GM12878 (cell line): ENCODE measurements at regions not wholly inside any gene's neighbourhood (a gene's known extent, or its start where the extent isn't known, plus 50 kb on each side); places are given as distances from the start of the nearest gene placed in this dataset.
A peak's percentile ranks its signal among the peaks of the same experiment; 100 is the strongest.

ENCODE experiments used
- ATAC-seq: fragments of 200-7000 bp; cut with Tn5 transposase; 3 replicates; pipeline ENCODE4 v1.9.1; 2020; ENCODE audit warnings: mild to moderate bottlenecking, moderate library complexity
- BruUV-seq: library from RNA; stranded (reverse); fragments of 400-500 nt; replicated peaks from 2 replicates; lab custom pipeline; 2021; lab: Mats Ljungman, UMichigan
- CTCF ChIA-PET: fragments of 300-600 bp; sonication (Branson Sonifier 250); formaldehyde crosslinking; extraction: SDS; loops from one replicate; lab custom pipeline; 2021; ENCODE audit warnings: inconsistent platforms; lab: Yijun Ruan, JAX
- POLR2A ChIA-PET: fragments of 350-600 bp; formaldehyde crosslinking; extraction: SDS; loops from one replicate; lab custom pipeline; 2021; ENCODE audit warnings: inconsistent platforms; lab: Charles Lee
- RAD21 ChIA-PET: fragments of 300-600 bp; sonication (Branson Sonifier 250); formaldehyde crosslinking; loops from one replicate; lab custom pipeline; 2023; ENCODE audit warnings: antibody characterized with exemption; ENCODE audit not compliant: unreplicated experiment; lab: Charles Lee
- SMC1A ChIA-PET: fragments of 300-600 bp; sonication (Branson Sonifier 250); formaldehyde crosslinking; loops from one replicate; lab custom pipeline; 2023; ENCODE audit not compliant: unreplicated experiment, uncharacterized antibody; lab: Charles Lee
- DNase-seq: peaks from one replicate; pipeline ENCODE4 v3.0.0-alpha.2; 2011; ENCODE audit warnings: low read depth, low spot score
- FAIRE-seq: peaks from 3 replicates; lab custom pipeline; 2011; peaks lifted over from hg19 to GRCh38; lab: Jason Lieb, UNC
- H2AFZ ChIP-seq: 2 replicates; pipeline ENCODE4 v1.6.0; 2011; ENCODE audit warnings: low read depth, low read length, control low read depth; ENCODE audit not compliant: control insufficient read depth
- H3K27ac ChIP-seq: 2 replicates; pipeline ENCODE4 v1.5.1; 2011; ENCODE audit warnings: control low read depth; ENCODE audit not compliant: control insufficient read depth, insufficient read depth
- H3K27me3 ChIP-seq, 2 experiments: replicated peaks in 1 of 2; 2 replicates each; pipeline versions ENCODE4 v1.6.0 to v1.6.1; 2011; ENCODE audit warnings: low read length in 1 of 2; ENCODE audit not compliant: control insufficient read depth in 2 of 2, insufficient read depth in 2 of 2
- H3K36me3 ChIP-seq, 2 experiments: 2 replicates each; pipeline ENCODE4 v1.5.1; 2011; ENCODE audit warnings: low read length in 1 of 2; ENCODE audit not compliant: control insufficient read depth in 2 of 2, insufficient read depth in 2 of 2
- H3K4me1 ChIP-seq: 2 replicates; pipeline ENCODE4 v1.6.1; 2011; ENCODE audit warnings: mild to moderate bottlenecking, low read length, moderate library complexity, mixed read lengths; ENCODE audit not compliant: control insufficient read depth, insufficient read depth
- H3K4me2 ChIP-seq: 2 replicates; pipeline ENCODE4 v1.6.0; 2011; ENCODE audit warnings: control low read depth; ENCODE audit not compliant: control insufficient read depth, insufficient read depth
- H3K4me3 ChIP-seq: fragments of 200-600 bp; sonication (generic); 2 replicates; pipeline ENCODE4 v1.5.1; 2016
- H3K79me2 ChIP-seq: 2 replicates; pipeline ENCODE4 v1.6.0; 2011; ENCODE audit warnings: low read length; ENCODE audit not compliant: control insufficient read depth, insufficient read depth
- H3K9ac ChIP-seq: 2 replicates; pipeline ENCODE4 v1.8.0; 2011; ENCODE audit warnings: low read length, control low read depth, mixed read lengths; ENCODE audit not compliant: control insufficient read depth, insufficient read depth
- H3K9me3 ChIP-seq: replicated peaks from 3 replicates; pipeline ENCODE4 v1.5.1; 2011; ENCODE audit warnings: mild to moderate bottlenecking, low read length; ENCODE audit not compliant: control insufficient read depth, insufficient read depth
- H4K20me1 ChIP-seq: 2 replicates; pipeline ENCODE4 v1.6.0; 2011; ENCODE audit not compliant: control insufficient read depth, insufficient read depth
- ATF3 ChIP-seq: IDR thresholded peaks from 2 replicates; pipeline ENCODE4 v1.6.1; 2011; ENCODE audit warnings: low read depth, mild to moderate bottlenecking, low read length, moderate library complexity, borderline replicate concordance; ENCODE audit errors: extremely low read depth
- HSF1 ChIP-seq: fragments of 150-350 bp; IDR thresholded peaks from 2 replicates; pipeline ENCODE4 v1.6.1; 2014; ENCODE audit warnings: mild to moderate bottlenecking, low read depth, low read length
- NR2C1 ChIP-seq: fragments of 450-650 bp; IDR thresholded peaks from 2 replicates; pipeline ENCODE4 v1.6.1; 2017; ENCODE audit warnings: antibody characterized with exemption, mild to moderate bottlenecking, moderate library complexity
- RAD21 ChIP-seq: IDR thresholded peaks from 2 replicates; pipeline ENCODE4 v1.6.1; 2011; ENCODE audit warnings: mild to moderate bottlenecking, low read depth, low read length, moderate library complexity; ENCODE audit not compliant: insufficient read depth
- RELB ChIP-seq: fragments of 450-650 bp; IDR thresholded peaks from 2 replicates; pipeline ENCODE4 v1.6.1; 2017; ENCODE audit warnings: low read depth, mild to moderate bottlenecking, moderate library complexity
- SPI1 ChIP-seq: IDR thresholded peaks from 2 replicates; pipeline ENCODE4 v1.6.1; 2011; ENCODE audit warnings: low read depth, mild to moderate bottlenecking, low read length, moderate library complexity, borderline replicate concordance; ENCODE audit not compliant: insufficient read depth
- SUZ12 ChIP-seq: fragments of 200-600 bp; sonication (generic); IDR thresholded peaks from one replicate; pipeline ENCODE4 v1.6.1; 2018; ENCODE audit warnings: antibody characterized with exemption, mild to moderate bottlenecking; ENCODE audit not compliant: unreplicated experiment
- TAF1 ChIP-seq: IDR thresholded peaks from 2 replicates; pipeline ENCODE4 v1.6.1; 2011; ENCODE audit warnings: mild to moderate bottlenecking, low read depth, low read length, borderline replicate concordance
- TARDBP ChIP-seq: IDR thresholded peaks from 2 replicates; pipeline ENCODE4 v1.6.1; 2016; ENCODE audit warnings: borderline replicate concordance
- TCF7 ChIP-seq: IDR thresholded peaks from 2 replicates; pipeline ENCODE4 v1.6.1; 2014; ENCODE audit warnings: antibody characterized with exemption, borderline replicate concordance
- USF2 ChIP-seq: IDR thresholded peaks from 2 replicates; pipeline ENCODE4 v1.6.1; 2011; ENCODE audit warnings: low read depth, low read length, improper control_type of control experiment, borderline replicate concordance
- ZZZ3 ChIP-seq: IDR thresholded peaks from 2 replicates; pipeline ENCODE4 v1.6.1; 2011; ENCODE audit warnings: low read depth; ENCODE audit not compliant: control insufficient read depth, insufficient read length
- WGBS: methylation state at CpG from one replicate; pipeline ENCODE4 v1.1.6; 2016; ENCODE audit warnings: low lambda C conversion rate; ENCODE audit not compliant: insufficient replicate concordance, insufficient coverage; ENCODE audit errors: missing lambda C conversion rate; 5-methylcytosine and 5-hydroxymethylcytosine counted together
- in situ Hi-C: fragments of 300-500 bp; cut with MboI; formaldehyde crosslinking; loops from 9 replicates; pipeline ENCODE4 v1.14.3; 2018; ENCODE audit warnings: mixed read lengths
- intact Hi-C: fragments of 100-400 bp; cut with micrococcal nuclease; formaldehyde crosslinking; loops from one replicate; pipeline ENCODE4 v1.14.2; 2022; ENCODE audit not compliant: unreplicated experiment

- POLR2A ChIA-PET, result no interaction called here
- CTCF ChIA-PET, result interaction anchor here (2.2 kb wide), 1 partner anchor 11 kb away, joined by 9 read pairs; no protein-coding TSS in a partner anchor
- RAD21 ChIA-PET, result no interaction called here
- SMC1A ChIA-PET, result interaction anchor here (1.4 kb wide), 1 partner anchor 10 kb away, joined by 8 read pairs; no protein-coding TSS in a partner anchor
- in situ Hi-C loops, result no loop called here
- Histone ChIP-seq H4K20me1 (no peaks in the 10 kb centered on the region), H3K36me3 (no peaks in the 10 kb centered on the region), H3K27me3 (no peaks in the 10 kb centered on the region), H3K4me2 (no peak overlapping the region), H3K4me1 (no peaks in the 10 kb centered on the region), H3K27ac (no peak overlapping the region), H3K9me3 (no peaks in the 10 kb centered on the region), H2AFZ (no peak overlapping the region), H3K79me2 (no peaks in the 10 kb centered on the region), H3K4me3 (no peak overlapping the region), H3K9ac (no peak overlapping the region)
- FAIRE-seq (no peak), ATAC-seq (peak; percentile 30; the same call in 2 of the 3 replicates), DNase-seq (no peak)
- WGBS, result 47% methylated on average over 2 of the region's 2 CpGs
- intact Hi-C loops, result no loop called here
- BruUV-seq, result no TSS peak
- TF ChIP-seq SPI1 (peak; percentile 50; the same call in 1 of the 2 replicates), TARDBP (no peak)
Measured at GRCh38 chr1:224061436-224061835, 52.5 kb upstream of the FBXO28 start.

- no peaks in the 10 kb centered on the region for H3K9me3 ChIP-seq
- intact Hi-C loops, result no loop called here
- no peak overlapping the region for H3K4me2 ChIP-seq
- 40% methylated on average over 6 of the region's 6 CpGs for WGBS
- BruUV-seq, result no TSS peak
- POLR2A ChIA-PET, result no interaction called here
- no peaks in the 10 kb centered on the region for H4K20me1 ChIP-seq
- H3K27ac ChIP-seq, result no peak overlapping the region
- DNase-seq (no peak), FAIRE-seq (no peak), ATAC-seq (no peak)
- H3K79me2 ChIP-seq, result no peaks in the 10 kb centered on the region
- SMC1A ChIA-PET, result interaction anchor here (1.2 kb wide), 1 partner anchor 9 kb away, joined by 5 read pairs; no protein-coding TSS in a partner anchor
- no peaks in the 10 kb centered on the region for H3K36me3 ChIP-seq
- CTCF ChIA-PET, result interaction anchor here (0.9 kb wide), 1 partner anchor 9 kb away, joined by 3 read pairs; no protein-coding TSS in a partner anchor
- H2AFZ ChIP-seq, result no peak overlapping the region
- no peak overlapping the region for H3K9ac ChIP-seq
- RAD21 ChIA-PET, result no interaction called here
- no peaks in the 10 kb centered on the region for H3K4me1 ChIP-seq
- no peaks in the 10 kb centered on the region for H3K27me3 ChIP-seq
- no peak overlapping the region for H3K4me3 ChIP-seq
- in situ Hi-C loops, result no loop called here
- TF ChIP-seq SUZ12 (no peak), RELB (no peak), TCF7 (no peak), NR2C1 (no peak), ATF3 (no peak), HSF1 (no peak), RAD21 (no peak), ZZZ3 (no peak), USF2 (no peak), TAF1 (no peak)
Measured at GRCh38 chr1:224059897-224060427, 53.9 kb upstream of the FBXO28 start.
